Amygdala (tissue), 56 donors: ENCODE measurements at regions not wholly inside any gene's neighbourhood (a gene's known extent, or its start where the extent isn't known, plus 50 kb on each side); places are given as distances from the start of the nearest gene placed in this dataset.
"Not testable (repeated sequence)": the region's sequence is repeated elsewhere in the genome, so short reads cannot be mapped to it uniquely, and the experiment has no call there.

Experiments
- DNase-seq, 56 donors: peaks; one replicate each; lab custom pipeline; 2025; lab: John Stamatoyannopoulos, UW

GRCh38 chr16:80103463-80103862 lies 437.3 kb upstream of the DYNLRB2 start:
- no peak for DNase-seq

- no peak for DNase-seq
These were observed 439.8 kb upstream of the DYNLRB2 start for GRCh38 chr16:80100846-80101451.

GRCh38 chr16:80100186-80100585 lies 440.6 kb upstream of the DYNLRB2 start:
- no peak for DNase-seq

GRCh38 chr16:80097098-80097497 lies 443.7 kb upstream of the DYNLRB2 start:
- no peak for DNase-seq

- no peak for DNase-seq
These were observed 448.1 kb upstream of the DYNLRB2 start for GRCh38 chr16:80092681-80093080.

- DNase-seq: not testable (repeated sequence)
These were observed 449.3 kb upstream of the DYNLRB2 start for GRCh38 chr16:80091453-80091852.

- no peak for DNase-seq
These were observed 455.2 kb upstream of the DYNLRB2 start for GRCh38 chr16:80085606-80086005.

GRCh38 chr16:80084614-80085013 lies 456.2 kb upstream of the DYNLRB2 start:
- peak in 41 of 56 donors; percentile 0 to 69 (median 9) for DNase-seq

GRCh38 chr16:80084163-80084562 lies 456.6 kb upstream of the DYNLRB2 start:
- DNase-seq: no peak

GRCh38 chr16:80082906-80083305 lies 457.9 kb upstream of the DYNLRB2 start:
- DNase-seq: no peak

GRCh38 chr16:80081846-80082245 lies 458.9 kb upstream of the DYNLRB2 start:
- DNase-seq: no peak

- DNase-seq: no peak
These were observed 460.4 kb upstream of the DYNLRB2 start for GRCh38 chr16:80080287-80080851.

GRCh38 chr16:80079072-80079471 lies 461.7 kb upstream of the DYNLRB2 start:
- no peak for DNase-seq

- no peak for DNase-seq
These were observed 463.1 kb upstream of the DYNLRB2 start for GRCh38 chr16:80077696-80078095.

GRCh38 chr16:80074329-80074728 lies 466.5 kb upstream of the DYNLRB2 start:
- DNase-seq: no peak

GRCh38 chr16:80071964-80072456 lies 468.8 kb upstream of the DYNLRB2 start:
- DNase-seq: no peak

- DNase-seq: no peak
These were observed 466.5 kb upstream of the MAF start for GRCh38 chr16:80066805-80067580.

GRCh38 chr16:80065541-80065940 lies 465.0 kb upstream of the MAF start:
- no peak for DNase-seq

- no peak for DNase-seq
These were observed 463.2 kb upstream of the MAF start for GRCh38 chr16:80063713-80064069.

GRCh38 chr16:80063031-80063712 lies 462.6 kb upstream of the MAF start:
- no peak for DNase-seq

- DNase-seq: no peak
These were observed 462.0 kb upstream of the MAF start for GRCh38 chr16:80062361-80063030.
